Fibroblast of pulmonary artery (primary cell): ENCODE measurements at regions not wholly inside any gene's neighbourhood (a gene's known extent, or its start where the extent isn't known, plus 50 kb on each side); places are given as distances from the start of the nearest gene placed in this dataset.

Experiments used
- DNase-seq: peaks from one replicate; pipeline ENCODE4 v3.0.0-alpha.2; 2010; ENCODE audit warnings: low read depth
- H3K4me3 ChIP-seq: replicated peaks from 2 replicates; pipeline ENCODE4 v1.5.1; 2011; ENCODE audit warnings: low read depth, mild to moderate bottlenecking, control low read depth, low read length, moderate library complexity
- CTCF ChIP-seq: IDR thresholded peaks from 2 replicates; pipeline ENCODE4 v1.5.1; 2011; ENCODE audit warnings: mild to moderate bottlenecking, control low read depth, low read length, inconsistent platforms; ENCODE audit errors: missing control alignments

GRCh38 chrX:124606724-124607123 lies 260.4 kb downstream of the SH2D1A start:
- no peak for DNase-seq
- no peak overlapping the region for H3K4me3 ChIP-seq
- no peak for TF ChIP-seq CTCF

- DNase-seq, result no peak
- H3K4me3 ChIP-seq, result no peak overlapping the region
- TF ChIP-seq CTCF, result no peak
Observed at GRCh38 chrX:124619710-124620109, 273.3 kb downstream of the SH2D1A start.

- no peak for DNase-seq
- TF ChIP-seq CTCF, result no peak
- no peak overlapping the region for H3K4me3 ChIP-seq
Observed at GRCh38 chrX:124634363-124634762, 288.0 kb downstream of the SH2D1A start.

- H3K4me3 ChIP-seq, result no peak overlapping the region
- no peak for DNase-seq
- TF ChIP-seq CTCF, result no peak
Observed at GRCh38 chrX:124641737-124642491, 295.6 kb downstream of the SH2D1A start.

- no peak overlapping the region for H3K4me3 ChIP-seq
- DNase-seq, result no peak
- no peak for TF ChIP-seq CTCF
Observed at GRCh38 chrX:124646403-124646802, 300.0 kb downstream of the SH2D1A start.

GRCh38 chrX:124651031-124651430 lies 304.7 kb downstream of the SH2D1A start:
- no peak overlapping the region for H3K4me3 ChIP-seq
- DNase-seq, result no peak
- no peak for TF ChIP-seq CTCF

- no peak for DNase-seq
- no peak for TF ChIP-seq CTCF
- no peak overlapping the region for H3K4me3 ChIP-seq
Observed at GRCh38 chrX:124665621-124666400, 319.4 kb downstream of the SH2D1A start.
